ENCODE measurements at regions not wholly inside any gene's neighbourhood (a gene's known extent, or its start where the extent isn't known, plus 50 kb on each side); places are given as distances from the start of the nearest gene placed in this dataset.

GRCh38 chr17:12421646-12422306, 243.9 kb upstream of the MYOCD start:
- no peak for TF ChIP-seq CTCF (IDR thresholded peaks at IDR 0.05; ENCODE audit: borderline replicate concordance, insufficient read depth, low read depth, low read length)
- no peak overlapping the region for H3K4me3 ChIP-seq (ENCODE audit: low read depth, low read length)

GRCh38 chr17:12422651-12423050, 243.0 kb upstream of the MYOCD start:
- no peak for TF ChIP-seq CTCF (IDR thresholded peaks at IDR 0.05; ENCODE audit: borderline replicate concordance, insufficient read depth, low read depth, low read length)
- H3K4me3 ChIP-seq (ENCODE audit: low read depth, low read length) = no peak overlapping the region

- TF ChIP-seq CTCF (IDR thresholded peaks at IDR 0.05; ENCODE audit: borderline replicate concordance, insufficient read depth, low read depth, low read length) = no peak
Observed at GRCh38 chr17:12423337-12423736, 242.4 kb upstream of the MYOCD start.

GRCh38 chr17:12429116-12429515, 236.6 kb upstream of the MYOCD start:
- no peak overlapping the region for H3K4me3 ChIP-seq (ENCODE audit: low read depth, low read length)
- TF ChIP-seq CTCF (IDR thresholded peaks at IDR 0.05; ENCODE audit: borderline replicate concordance, insufficient read depth, low read depth, low read length) = no peak

More at GRCh38 chr17:12423337-12423736, 242.4 kb upstream of the MYOCD start:
- no peak overlapping the region for H3K4me3 ChIP-seq (ENCODE audit: low read depth, low read length)

- TF ChIP-seq CTCF (IDR thresholded peaks at IDR 0.05; ENCODE audit: borderline replicate concordance, insufficient read depth, low read depth, low read length) = no peak
Observed at GRCh38 chr17:12431188-12431587, 234.5 kb upstream of the MYOCD start.

GRCh38 chr17:12438212-12438611, 227.5 kb upstream of the MYOCD start:
- TF ChIP-seq CTCF (IDR thresholded peaks at IDR 0.05; ENCODE audit: borderline replicate concordance, insufficient read depth, low read depth, low read length) = no peak
- no peak overlapping the region for H3K4me3 ChIP-seq (ENCODE audit: low read depth, low read length)

More at GRCh38 chr17:12431188-12431587, 234.5 kb upstream of the MYOCD start:
- peak overlapping the region; percentile 0 for H3K4me3 ChIP-seq (ENCODE audit: low read depth, low read length)

- H3K4me3 ChIP-seq (ENCODE audit: low read depth, low read length) = no peak overlapping the region
- no peak for TF ChIP-seq CTCF (IDR thresholded peaks at IDR 0.05; ENCODE audit: borderline replicate concordance, insufficient read depth, low read depth, low read length)
Observed at GRCh38 chr17:12438813-12439586, 226.7 kb upstream of the MYOCD start.
